GM12878 (cell line): ENCODE measurements at regions not wholly inside any gene's neighbourhood (a gene's known extent, or its start where the extent isn't known, plus 50 kb on each side); places are given as distances from the start of the nearest gene placed in this dataset.

ENCODE experiments used
- ATAC-seq: fragments of 200-7000 bp; cut with Tn5 transposase; 3 replicates; pipeline ENCODE4 v1.9.1; 2020; ENCODE audit warnings: mild to moderate bottlenecking, moderate library complexity
- BruUV-seq: library from RNA; stranded (reverse); fragments of 400-500 nt; replicated peaks from 2 replicates; lab custom pipeline; 2021; lab: Mats Ljungman, UMichigan
- CTCF ChIA-PET: fragments of 300-600 bp; sonication (Branson Sonifier 250); formaldehyde crosslinking; extraction: SDS; loops from one replicate; lab custom pipeline; 2021; ENCODE audit warnings: inconsistent platforms; lab: Yijun Ruan, JAX
- POLR2A ChIA-PET: fragments of 350-600 bp; formaldehyde crosslinking; extraction: SDS; loops from one replicate; lab custom pipeline; 2021; ENCODE audit warnings: inconsistent platforms; lab: Charles Lee
- RAD21 ChIA-PET: fragments of 300-600 bp; sonication (Branson Sonifier 250); formaldehyde crosslinking; loops from one replicate; lab custom pipeline; 2023; ENCODE audit warnings: antibody characterized with exemption; ENCODE audit not compliant: unreplicated experiment; lab: Charles Lee
- SMC1A ChIA-PET: fragments of 300-600 bp; sonication (Branson Sonifier 250); formaldehyde crosslinking; loops from one replicate; lab custom pipeline; 2023; ENCODE audit not compliant: unreplicated experiment, uncharacterized antibody; lab: Charles Lee
- DNase-seq: peaks from one replicate; pipeline ENCODE4 v3.0.0-alpha.2; 2011; ENCODE audit warnings: low read depth, low spot score
- FAIRE-seq: peaks from 3 replicates; lab custom pipeline; 2011; peaks lifted over from hg19 to GRCh38; lab: Jason Lieb, UNC
- H2AFZ ChIP-seq: 2 replicates; pipeline ENCODE4 v1.6.0; 2011; ENCODE audit warnings: low read depth, low read length, control low read depth; ENCODE audit not compliant: control insufficient read depth
- H3K27ac ChIP-seq: 2 replicates; pipeline ENCODE4 v1.5.1; 2011; ENCODE audit warnings: control low read depth; ENCODE audit not compliant: control insufficient read depth, insufficient read depth
- H3K27me3 ChIP-seq, 2 experiments: replicated peaks in 1 of 2; 2 replicates each; pipeline versions ENCODE4 v1.6.0 to v1.6.1; 2011; ENCODE audit warnings: low read length in 1 of 2; ENCODE audit not compliant: control insufficient read depth in 2 of 2, insufficient read depth in 2 of 2
- H3K36me3 ChIP-seq, 2 experiments: 2 replicates each; pipeline ENCODE4 v1.5.1; 2011; ENCODE audit warnings: low read length in 1 of 2; ENCODE audit not compliant: control insufficient read depth in 2 of 2, insufficient read depth in 2 of 2
- H3K4me1 ChIP-seq: 2 replicates; pipeline ENCODE4 v1.6.1; 2011; ENCODE audit warnings: mild to moderate bottlenecking, low read length, moderate library complexity, mixed read lengths; ENCODE audit not compliant: control insufficient read depth, insufficient read depth
- H3K4me2 ChIP-seq: 2 replicates; pipeline ENCODE4 v1.6.0; 2011; ENCODE audit warnings: control low read depth; ENCODE audit not compliant: control insufficient read depth, insufficient read depth
- H3K4me3 ChIP-seq: fragments of 200-600 bp; sonication (generic); 2 replicates; pipeline ENCODE4 v1.5.1; 2016
- H3K79me2 ChIP-seq: 2 replicates; pipeline ENCODE4 v1.6.0; 2011; ENCODE audit warnings: low read length; ENCODE audit not compliant: control insufficient read depth, insufficient read depth
- H3K9ac ChIP-seq: 2 replicates; pipeline ENCODE4 v1.8.0; 2011; ENCODE audit warnings: low read length, control low read depth, mixed read lengths; ENCODE audit not compliant: control insufficient read depth, insufficient read depth
- H3K9me3 ChIP-seq: replicated peaks from 3 replicates; pipeline ENCODE4 v1.5.1; 2011; ENCODE audit warnings: mild to moderate bottlenecking, low read length; ENCODE audit not compliant: control insufficient read depth, insufficient read depth
- H4K20me1 ChIP-seq: 2 replicates; pipeline ENCODE4 v1.6.0; 2011; ENCODE audit not compliant: control insufficient read depth, insufficient read depth
- ATF3 ChIP-seq: IDR thresholded peaks from 2 replicates; pipeline ENCODE4 v1.6.1; 2011; ENCODE audit warnings: low read depth, mild to moderate bottlenecking, low read length, moderate library complexity, borderline replicate concordance; ENCODE audit errors: extremely low read depth
- CHD1 ChIP-seq: IDR thresholded peaks from 2 replicates; pipeline ENCODE4 v1.6.1; 2012; ENCODE audit warnings: low read depth, low read length, improper control_type of control experiment
- FOXK2 ChIP-seq: fragments of 450-650 bp; IDR thresholded peaks from 2 replicates; pipeline ENCODE4 v1.6.1; 2017; ENCODE audit warnings: mild to moderate bottlenecking, moderate library complexity
- FOXM1 ChIP-seq: IDR thresholded peaks from 2 replicates; pipeline ENCODE4 v1.6.1; 2012; ENCODE audit warnings: low read depth, mild to moderate bottlenecking, inconsistent platforms, low read length, moderate library complexity
- GATAD2B ChIP-seq: fragments of 450-650 bp; conservative IDR thresholded peaks from 2 replicates; pipeline ENCODE4 v1.6.1; 2017; ENCODE audit warnings: low read depth, mild to moderate bottlenecking, moderate library complexity
- MEF2B ChIP-seq: fragments of 450-650 bp; IDR thresholded peaks from 2 replicates; pipeline ENCODE4 v1.6.1; 2018; ENCODE audit warnings: mild to moderate bottlenecking, moderate library complexity; ENCODE audit not compliant: partially characterized antibody, poor library complexity, severe bottlenecking
- MXI1 ChIP-seq: fragments of 150-350 bp; IDR thresholded peaks from 2 replicates; pipeline ENCODE4 v1.6.1; 2011; ENCODE audit warnings: low read depth, mild to moderate bottlenecking, inconsistent platforms, low read length, improper control_type of control experiment
- NFYA ChIP-seq: IDR thresholded peaks from 2 replicates; pipeline ENCODE4 v1.6.1; 2011; ENCODE audit warnings: low read depth, mild to moderate bottlenecking, low read length, improper control_type of control experiment, borderline replicate concordance
- NKRF ChIP-seq: fragments of 450-650 bp; conservative IDR thresholded peaks from 2 replicates; pipeline ENCODE4 v1.6.1; 2017; ENCODE audit warnings: mild to moderate bottlenecking, moderate library complexity
- PAX5 ChIP-seq: IDR thresholded peaks from 2 replicates; pipeline ENCODE4 v1.6.1; 2011; ENCODE audit warnings: low read depth, low read length, borderline replicate concordance
- SMAD1 ChIP-seq: fragments of 450-650 bp; IDR thresholded peaks from 2 replicates; pipeline ENCODE4 v1.6.1; 2018; ENCODE audit warnings: mild to moderate bottlenecking, low read depth; ENCODE audit not compliant: partially characterized antibody
- SMAD5 ChIP-seq: IDR thresholded peaks from 2 replicates; pipeline ENCODE4 v1.6.1; 2016; ENCODE audit warnings: antibody characterized with exemption, low read depth
- ZBTB4 ChIP-seq: fragments of 450-650 bp; formaldehyde crosslinking; IDR thresholded peaks from 2 replicates; pipeline ENCODE4 v1.4.0; 2022; ENCODE audit warnings: mild to moderate bottlenecking, moderate library complexity
- ZNF217 ChIP-seq: fragments of 450-650 bp; IDR thresholded peaks from 2 replicates; pipeline ENCODE4 v1.6.1; 2017; ENCODE audit warnings: antibody characterized with exemption, mild to moderate bottlenecking
- ZNF592 ChIP-seq: fragments of 450-650 bp; IDR thresholded peaks from 2 replicates; pipeline ENCODE4 v1.6.1; 2017; ENCODE audit warnings: mild to moderate bottlenecking, moderate library complexity
- WGBS: methylation state at CpG from one replicate; pipeline ENCODE4 v1.1.6; 2016; ENCODE audit warnings: low lambda C conversion rate; ENCODE audit not compliant: insufficient replicate concordance, insufficient coverage; ENCODE audit errors: missing lambda C conversion rate; 5-methylcytosine and 5-hydroxymethylcytosine counted together
- in situ Hi-C: fragments of 300-500 bp; cut with MboI; formaldehyde crosslinking; loops from 9 replicates; pipeline ENCODE4 v1.14.3; 2018; ENCODE audit warnings: mixed read lengths
- intact Hi-C: fragments of 100-400 bp; cut with micrococcal nuclease; formaldehyde crosslinking; loops from one replicate; pipeline ENCODE4 v1.14.2; 2022; ENCODE audit not compliant: unreplicated experiment

DNA sequence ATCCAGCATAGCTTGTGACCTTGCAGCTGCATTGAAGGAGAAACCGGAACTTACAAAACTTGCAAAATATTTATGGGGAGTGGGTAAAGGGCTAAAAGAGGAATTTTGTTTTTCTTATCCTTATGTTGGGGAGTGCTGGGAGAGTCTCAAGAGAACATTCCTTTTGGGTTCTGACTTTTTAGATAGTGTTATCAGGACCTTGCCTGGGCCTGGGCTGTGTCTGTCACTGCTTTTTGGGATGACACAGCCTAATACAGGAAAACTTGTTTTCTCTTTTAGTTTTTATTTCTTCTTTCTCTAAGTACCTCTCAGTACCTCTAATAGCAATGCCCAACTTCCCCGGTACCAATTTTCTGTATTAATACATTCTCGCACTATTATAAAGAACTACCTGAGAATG lies 850.6 kb downstream of the RPS29 start (continued):
- TF ChIP-seq SMAD1 = no peak
- no peak for TF ChIP-seq MEF2B
- TF ChIP-seq PAX5 = no peak
- no peak for TF ChIP-seq FOXK2
- TF ChIP-seq NFYA = no peak
- TF ChIP-seq NKRF = no peak
- TF ChIP-seq FOXM1 = no peak
- no peak for TF ChIP-seq ATF3
- no peak for TF ChIP-seq MXI1
- TF ChIP-seq, all 136 proteins: peak for 0

DNA sequence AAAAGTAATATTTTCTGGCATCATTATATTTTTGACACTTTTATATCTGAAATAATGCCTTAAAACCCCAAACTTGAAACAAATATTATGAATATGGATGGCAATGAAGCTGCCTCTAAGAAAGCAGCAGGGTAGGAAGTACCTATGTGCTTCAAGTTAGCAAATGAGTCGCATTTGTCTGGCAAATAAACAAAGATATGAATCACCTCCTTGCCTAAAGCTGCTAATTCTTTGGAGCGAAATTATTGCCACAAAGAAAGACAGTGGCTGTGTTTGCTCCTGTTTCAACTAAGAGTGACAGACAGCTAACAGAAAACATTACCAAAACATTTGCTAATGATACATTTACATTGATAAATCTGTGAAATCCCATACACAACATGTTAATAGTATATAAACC lies 854.9 kb downstream of the RPS29 start:
- FAIRE-seq (no peak), ATAC-seq (no peak), DNase-seq (no peak)
- WGBS = 6% methylated on average over 2 of the region's 2 CpGs
- Histone ChIP-seq H3K4me2 (no peak overlapping the region), H3K4me3 (no peak overlapping the region), H3K36me3 (no peaks in the 10 kb centered on the region), H3K9ac (no peak overlapping the region), H3K79me2 (no peaks in the 10 kb centered on the region), H3K27ac (no peak overlapping the region), H2AFZ (no peak overlapping the region), H3K27me3 (no peaks in the 10 kb centered on the region), H4K20me1 (no peaks in the 10 kb centered on the region), H3K4me1 (no peaks in the 10 kb centered on the region), H3K9me3 (no peaks in the 10 kb centered on the region)
- ChIA-PET SMC1A (no interaction called here), POLR2A (no interaction called here), CTCF (no interaction called here), RAD21 (no interaction called here)
- intact Hi-C loops (no loop called here), in situ Hi-C loops (no loop called here)
- BruUV-seq = no TSS peak
- TF ChIP-seq CHD1 (no peak), ZNF217 (no peak), SMAD5 (no peak), ZNF592 (no peak), GATAD2B (no peak), ZBTB4 (CRISPR knock-in tag) (no peak)
